Vagina (tissue), 2 donors: ENCODE measurements at regions not wholly inside any gene's neighbourhood (a gene's known extent, or its start where the extent isn't known, plus 50 kb on each side); places are given as distances from the start of the nearest gene placed in this dataset.

ENCODE experiments used
- DNase-seq, 2 donors: peaks; one replicate each; pipeline ENCODE4 v3.0.0-alpha.2; 2017; ENCODE audit errors: extremely low spot score in 2 of 2
- H3K27ac ChIP-seq: fragments of 200-600 bp; sonication (generic); one replicate; pipeline ENCODE4 v1.5.1; 2019
- H3K27me3 ChIP-seq: fragments of 200-600 bp; sonication (generic); one replicate; pipeline ENCODE4 v1.5.1; 2019
- H3K36me3 ChIP-seq, 2 donors: fragments of 200-600 bp; sonication (generic); one replicate each; pipeline ENCODE4 v1.5.1; 2017 to 2019
- H3K4me1 ChIP-seq: fragments of 200-600 bp; sonication (generic); one replicate; pipeline ENCODE4 v1.5.1; 2019
- H3K4me3 ChIP-seq, 2 donors: fragments of 200-600 bp; sonication (generic); 1 replicate in 1 of 2; 2 replicates in 1 of 2; pipeline ENCODE4 v1.5.1; 2016 to 2019
- H3K9me3 ChIP-seq: fragments of 200-600 bp; sonication (generic); one replicate; pipeline ENCODE4 v1.5.1; 2019
- CTCF ChIP-seq, 3 experiments: fragments of 450-650 bp in 2 of 3; fragments of 200-600 bp in 1 of 3; sonication (generic) in 1 of 3; IDR thresholded peaks; one replicate each; pipeline ENCODE4 v1.5.1; 2017 to 2019; ENCODE audit warnings: antibody characterized with exemption in 3 of 3, mild to moderate bottlenecking in 2 of 3, moderate library complexity in 2 of 3
- POLR2A ChIP-seq, 2 donors: fragments of 450-650 bp; IDR thresholded peaks; one replicate each; pipeline ENCODE4 v1.6.1; 2017; ENCODE audit warnings: antibody characterized with exemption in 2 of 2, mild to moderate bottlenecking in 2 of 2, moderate library complexity in 2 of 2
- POLR2AphosphoS5 ChIP-seq, 2 donors: sonication (generic); formaldehyde crosslinking; IDR thresholded peaks; one replicate each; pipeline ENCODE4 v1.9.0; 2017; ENCODE audit warnings: antibody characterized with exemption in 2 of 2, mild to moderate bottlenecking in 2 of 2, low read depth in 1 of 2; ENCODE audit not compliant: insufficient read depth in 1 of 2
- intact Hi-C: fragments of 100-400 bp; cut with DNase I; formaldehyde crosslinking; loops from one replicate; pipeline ENCODE4 v1.15.1; 2023

GRCh38 chr6:169977434-169978265 lies 226.2 kb downstream of the ERMARD start:
- no peaks in the 10 kb centered on the region for H3K9me3 ChIP-seq
- H3K4me3 ChIP-seq: no peak overlapping the region
- intact Hi-C loops: no loop called here
- H3K27me3 ChIP-seq: no peaks in the 10 kb centered on the region
- H3K4me1 ChIP-seq: peaks cover 14% of the 10 kb centered on the region
- no peaks in the 10 kb centered on the region for H3K36me3 ChIP-seq
- H3K27ac ChIP-seq: no peak overlapping the region
- no peak for DNase-seq
- TF ChIP-seq CTCF (IDR thresholded peaks at IDR 0.05): no peak
- no peak for TF ChIP-seq POLR2AphosphoS5 (IDR thresholded peaks at IDR 0.05; ENCODE audit: insufficient read depth in 1 of 2, low read depth in 1 of 2)
- TF ChIP-seq POLR2A (IDR thresholded peaks at IDR 0.05): no peak

GRCh38 chr6:169976301-169977081 lies 225.1 kb downstream of the ERMARD start:
- no peaks in the 10 kb centered on the region for H3K36me3 ChIP-seq
- TF ChIP-seq POLR2AphosphoS5 (IDR thresholded peaks at IDR 0.05; ENCODE audit: insufficient read depth in 1 of 2, low read depth in 1 of 2): no peak
- TF ChIP-seq POLR2A (IDR thresholded peaks at IDR 0.05): no peak
- no peak for TF ChIP-seq CTCF (IDR thresholded peaks at IDR 0.05)
- H3K27me3 ChIP-seq: no peaks in the 10 kb centered on the region
- H3K4me3 ChIP-seq: no peak overlapping the region
- H3K27ac ChIP-seq: no peak overlapping the region
- no peaks in the 10 kb centered on the region for H3K9me3 ChIP-seq
- no peak for DNase-seq
- intact Hi-C loops: no loop called here
- peaks cover 14% of the 10 kb centered on the region for H3K4me1 ChIP-seq

- Histone ChIP-seq H3K36me3 (no peaks in the 10 kb centered on the region), H3K27me3 (no peaks in the 10 kb centered on the region), H3K9me3 (no peaks in the 10 kb centered on the region), H3K4me3 (no peak overlapping the region), H3K4me1 (peaks cover 14% of the 10 kb centered on the region), H3K27ac (no peak overlapping the region)
- DNase-seq: no peak
- TF ChIP-seq CTCF (IDR thresholded peaks at IDR 0.05) (no peak), POLR2A (IDR thresholded peaks at IDR 0.05) (no peak), POLR2AphosphoS5 (IDR thresholded peaks at IDR 0.05; ENCODE audit: insufficient read depth in 1 of 2, low read depth in 1 of 2) (no peak)
- intact Hi-C loops: no loop called here
These were observed 224.3 kb downstream of the ERMARD start for GRCh38 chr6:169975701-169976100.

- Histone ChIP-seq H3K4me3 (no peak overlapping the region), H3K27me3 (no peaks in the 10 kb centered on the region), H3K9me3 (no peaks in the 10 kb centered on the region), H3K4me1 (peaks cover 14% of the 10 kb centered on the region), H3K36me3 (no peaks in the 10 kb centered on the region), H3K27ac (no peak overlapping the region)
- DNase-seq: no peak
- TF ChIP-seq CTCF (IDR thresholded peaks at IDR 0.05) (no peak), POLR2A (IDR thresholded peaks at IDR 0.05) (no peak)
- intact Hi-C loops: no loop called here
These were observed 223.9 kb downstream of the ERMARD start for GRCh38 chr6:169975286-169975685.

- no peak for DNase-seq
- intact Hi-C loops: no loop called here
These were observed 223.2 kb downstream of the ERMARD start for GRCh38 chr6:169974663-169975062.

More at GRCh38 chr6:169974663-169975062, 223.2 kb downstream of the ERMARD start:
- Histone ChIP-seq H3K4me3 (no peak overlapping the region), H3K27ac (no peak overlapping the region), H3K27me3 (no peaks in the 10 kb centered on the region), H3K36me3 (no peaks in the 10 kb centered on the region), H3K9me3 (no peaks in the 10 kb centered on the region), H3K4me1 (peaks cover 14% of the 10 kb centered on the region)
- TF ChIP-seq POLR2AphosphoS5 (IDR thresholded peaks at IDR 0.05; ENCODE audit: insufficient read depth in 1 of 2, low read depth in 1 of 2): no peak
- no peak for TF ChIP-seq POLR2A (IDR thresholded peaks at IDR 0.05)
- no peak for TF ChIP-seq CTCF (IDR thresholded peaks at IDR 0.05)
